ENCODE measurements at regions not wholly inside any gene's neighbourhood (a gene's known extent, or its start where the extent isn't known, plus 50 kb on each side); places are given as distances from the start of the nearest gene placed in this dataset.

- DNase-seq (ENCODE audit: low read depth, low spot score) (no peak), ATAC-seq (no peak)
- Histone ChIP-seq H3K27ac (ENCODE audit: low read length) (no peak overlapping the region), H3K27me3 (ENCODE audit: control insufficient read depth, insufficient read depth, low read length) (no peaks in the 10 kb centered on the region), H3K9me3 (ENCODE audit: control insufficient read depth, insufficient read depth, low read depth, low read length) (no peaks in the 10 kb centered on the region), H3K36me3 (ENCODE audit: control insufficient read depth, insufficient read depth, low read length) (no peaks in the 10 kb centered on the region), H3K4me1 (ENCODE audit: control insufficient read depth, insufficient read depth, low read length) (no peaks in the 10 kb centered on the region), H3K4me3 (ENCODE audit: low read depth in 2 of 2, low read length in 2 of 2) (no peak overlapping the region)
- no TSS peak for BruUV-seq (replicated peaks)
- ChIA-PET POLR2A (no interaction called here), CTCF (no interaction called here)
- in situ Hi-C loops (cut with HindIII; ENCODE audit: low pct_unique_long_range_greater_than_20kb, low sequenced_read_pairs) (no loop called here), intact Hi-C loops (cut with micrococcal nuclease; ENCODE audit: unreplicated experiment) (no loop called here)
- TF ChIP-seq CTCF (IDR thresholded peaks at IDR 0.05) = no peak
- TF ChIP-seq REST (IDR thresholded peaks at IDR 0.05; ENCODE audit: insufficient read depth in 1 of 2, low read depth in 2 of 2, low read length in 1 of 2) = no peak
- TF ChIP-seq TCF7L2 (IDR thresholded peaks at IDR 0.05; ENCODE audit: low read depth, low read length) = no peak
- no peak for TF ChIP-seq SIN3A (IDR thresholded peaks at IDR 0.05; ENCODE audit: borderline replicate concordance, insufficient read depth, low read depth, low read length)
- no peak for TF ChIP-seq POLR2AphosphoS5 (IDR thresholded peaks at IDR 0.05; ENCODE audit: low read depth, low read length)
Observed at GRCh38 chr5:109998208-109998607, 308.5 kb downstream of the MAN2A1 start.

GRCh38 chr5:109998726-109999125, 309.0 kb downstream of the MAN2A1 start:
- intact Hi-C loops (cut with micrococcal nuclease; ENCODE audit: unreplicated experiment) = no loop called here
- Histone ChIP-seq H3K27me3 (ENCODE audit: control insufficient read depth, insufficient read depth, low read length) (no peaks in the 10 kb centered on the region), H3K4me1 (ENCODE audit: control insufficient read depth, insufficient read depth, low read length) (no peaks in the 10 kb centered on the region), H3K36me3 (ENCODE audit: control insufficient read depth, insufficient read depth, low read length) (no peaks in the 10 kb centered on the region), H3K27ac (ENCODE audit: low read length) (no peak overlapping the region), H3K4me3 (ENCODE audit: low read depth in 2 of 2, low read length in 2 of 2) (no peak overlapping the region), H3K9me3 (ENCODE audit: control insufficient read depth, insufficient read depth, low read depth, low read length) (no peaks in the 10 kb centered on the region)
- no peak for DNase-seq (ENCODE audit: low read depth, low spot score)
- no peak for ATAC-seq
- CTCF ChIA-PET = no interaction called here
- POLR2A ChIA-PET = no interaction called here
- in situ Hi-C loops (cut with HindIII; ENCODE audit: low pct_unique_long_range_greater_than_20kb, low sequenced_read_pairs) = no loop called here
- TF ChIP-seq SIN3A (IDR thresholded peaks at IDR 0.05; ENCODE audit: borderline replicate concordance, insufficient read depth, low read depth, low read length) (no peak), TCF7L2 (IDR thresholded peaks at IDR 0.05; ENCODE audit: low read depth, low read length) (no peak), CTCF (IDR thresholded peaks at IDR 0.05) (no peak), REST (IDR thresholded peaks at IDR 0.05; ENCODE audit: insufficient read depth in 1 of 2, low read depth in 2 of 2, low read length in 1 of 2) (no peak), POLR2AphosphoS5 (IDR thresholded peaks at IDR 0.05; ENCODE audit: low read depth, low read length) (no peak)
- no TSS peak for BruUV-seq (replicated peaks)

Data from Panc1 (cell line).